ENCODE measurements at regions not wholly inside any gene's neighbourhood (a gene's known extent, or its start where the extent isn't known, plus 50 kb on each side); places are given as distances from the start of the nearest gene placed in this dataset.
"Not testable (repeated sequence)": the region's sequence is repeated elsewhere in the genome, so short reads cannot be mapped to it uniquely, and the experiment has no call there.

DNA sequence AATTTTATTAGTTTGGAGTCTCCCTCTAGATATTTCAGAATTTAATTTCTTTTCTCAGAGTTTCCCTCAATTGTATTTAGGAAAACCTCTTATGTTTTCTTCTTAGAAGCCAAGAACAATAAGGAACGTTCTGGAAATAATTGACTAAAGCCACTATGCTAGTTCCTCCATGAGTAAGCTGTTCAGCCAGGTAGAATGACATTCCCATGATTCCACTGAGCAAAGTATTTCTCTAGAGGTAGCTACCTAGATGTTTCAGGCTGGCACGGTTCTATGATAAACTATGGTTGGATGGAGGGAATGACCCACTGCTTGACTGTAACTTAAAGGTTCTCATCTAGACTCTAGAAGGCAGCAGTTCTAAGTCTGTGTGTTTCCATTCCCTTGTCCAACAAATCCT, 62.4 kb downstream of the CLDN17 start:
- FAIRE-seq: no peak

GRCh38 chr21:30102871-30103270, 63.7 kb downstream of the CLDN17 start:
- FAIRE-seq: no peak

DNA sequence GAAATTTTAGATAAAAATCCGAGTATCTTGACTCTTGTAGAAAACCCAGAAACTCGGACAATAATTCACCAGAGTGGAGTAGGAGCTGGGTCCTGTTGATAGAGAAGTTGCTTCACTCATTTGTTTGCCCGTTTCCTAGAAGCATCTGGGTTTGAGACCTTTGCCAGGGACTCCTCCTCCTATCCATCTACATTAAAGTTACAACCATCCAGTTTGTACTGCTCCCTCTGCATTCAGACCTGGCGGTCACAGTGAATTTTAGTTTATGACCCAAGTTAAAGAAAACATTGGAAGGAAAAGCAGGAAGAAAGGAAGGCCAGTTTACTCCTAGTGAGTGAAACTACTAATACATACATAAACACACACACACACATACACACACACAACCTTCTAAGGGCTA, 64.6 kb downstream of the CLDN17 start:
- FAIRE-seq: no peak

DNA sequence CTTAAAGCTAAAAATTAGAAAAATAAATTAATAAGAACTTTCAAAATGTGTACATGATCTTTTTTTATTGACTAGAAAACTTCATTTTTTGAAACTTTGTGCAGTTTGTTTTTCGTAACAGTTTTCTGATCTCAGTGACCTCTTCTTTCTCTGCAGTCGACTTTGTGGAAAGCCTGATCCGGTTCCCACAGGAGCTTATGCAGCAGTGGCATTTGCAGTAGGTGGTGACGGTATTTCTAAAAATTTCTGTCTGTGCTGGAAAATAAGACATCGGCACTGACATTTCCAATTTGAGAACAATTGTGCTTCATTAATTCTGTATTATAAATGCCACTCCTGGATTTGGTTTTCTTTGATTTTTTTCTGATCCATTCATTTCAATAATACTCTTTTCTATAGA, 68.8 kb downstream of the CLDN17 start:
- no peak for FAIRE-seq

GRCh38 chr21:30083225-30083945, 83.2 kb downstream of the CLDN17 start:
- FAIRE-seq: no peak

GRCh38 chr21:30081506-30081905, 85.1 kb downstream of the CLDN17 start:
- FAIRE-seq: no peak

- no peak for FAIRE-seq
Measured at GRCh38 chr21:30072496-30072895, 94.1 kb downstream of the CLDN17 start.

DNA sequence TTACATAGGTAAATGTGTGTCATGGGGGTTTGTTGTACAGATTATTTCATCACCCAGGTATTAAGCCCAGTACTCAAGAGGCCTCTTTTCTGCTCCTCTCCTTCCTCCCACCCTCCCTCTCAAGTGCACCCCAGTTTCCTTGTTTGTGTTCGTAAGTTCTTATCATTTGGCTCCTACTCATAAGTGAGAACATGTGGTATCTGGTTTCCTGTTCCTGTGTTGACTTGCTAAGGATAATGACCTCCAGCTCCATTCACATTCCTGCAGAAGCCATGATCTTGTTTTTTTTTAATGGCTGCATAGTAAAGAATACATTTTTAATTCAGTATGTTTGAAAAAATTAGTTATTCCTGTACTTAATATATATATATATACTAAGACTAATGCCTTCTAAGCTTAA, 107.7 kb downstream of the CLDN17 start:
- FAIRE-seq: no peak

DNA sequence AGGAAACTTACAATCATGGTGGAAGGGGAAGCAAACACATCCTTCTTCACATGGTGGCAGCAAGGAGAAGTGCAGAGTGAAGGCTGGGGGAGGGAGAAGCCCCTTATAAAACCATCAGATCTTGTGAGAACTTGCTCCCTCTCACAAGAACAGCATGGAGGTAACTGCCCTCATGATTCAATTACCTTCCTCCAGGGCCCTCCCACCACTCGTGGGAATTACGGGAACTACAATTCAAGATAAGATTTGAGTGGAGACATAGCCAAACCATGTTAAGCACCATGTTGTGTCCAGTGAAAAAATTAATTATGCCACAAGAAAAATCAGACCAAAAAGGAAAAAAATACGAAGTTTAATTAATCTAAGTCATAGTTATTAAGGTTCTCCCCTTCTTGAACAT, 109.5 kb downstream of the CLDN17 start:
- FAIRE-seq: no peak

DNA sequence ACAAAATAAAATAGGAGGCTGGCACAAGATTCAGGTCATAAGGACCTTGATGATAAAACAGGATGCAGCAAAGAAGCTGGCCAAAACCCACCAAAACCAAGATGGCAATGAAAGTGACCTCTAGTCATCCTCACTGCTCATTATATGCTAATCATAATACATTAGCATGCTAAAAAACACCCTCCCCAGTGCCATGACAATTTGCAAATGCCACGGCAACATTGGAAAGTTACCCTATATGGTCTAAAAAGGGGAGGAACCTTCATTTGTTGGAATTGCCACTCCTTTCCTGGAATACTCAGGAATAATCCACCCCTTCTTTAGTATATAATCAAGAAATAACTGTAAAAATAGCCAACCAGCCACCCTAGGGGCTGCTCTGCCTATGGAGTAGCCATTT, 108.8 kb upstream of the GRIK1 start:
- no peak for FAIRE-seq

DNA sequence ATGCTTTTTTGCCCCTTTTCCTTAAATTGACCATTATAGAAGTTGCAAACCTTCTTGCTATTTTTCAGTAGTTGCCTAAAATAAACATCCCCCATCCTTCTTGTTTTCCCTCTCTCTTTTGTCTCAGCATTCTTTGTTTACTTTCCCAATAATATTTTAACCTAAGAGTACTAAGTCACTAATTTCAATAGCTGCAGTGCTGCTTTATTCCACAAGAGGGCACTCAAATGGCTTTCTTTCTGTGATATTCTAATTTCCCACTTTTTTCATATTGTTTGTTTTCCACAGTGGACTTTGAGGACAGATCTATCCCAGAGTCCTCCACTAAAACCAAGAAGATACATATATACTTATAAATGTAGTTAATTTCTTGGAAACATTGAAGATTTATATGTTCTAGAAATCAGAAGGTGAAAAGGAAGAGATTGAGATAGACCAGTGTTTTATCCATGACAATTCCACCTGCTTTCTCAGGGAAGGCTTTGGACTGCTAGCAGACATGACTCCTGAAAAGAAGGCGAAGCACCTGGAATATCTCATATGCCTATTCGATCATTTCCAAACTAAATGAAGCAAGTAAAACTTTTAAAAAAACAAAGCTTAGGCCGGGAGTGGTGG, 104.8 kb upstream of the GRIK1 start:
- FAIRE-seq: peak; percentile 41

GRCh38 chr21:30042443-30042842, 102.6 kb upstream of the GRIK1 start:
- no peak for FAIRE-seq

DNA sequence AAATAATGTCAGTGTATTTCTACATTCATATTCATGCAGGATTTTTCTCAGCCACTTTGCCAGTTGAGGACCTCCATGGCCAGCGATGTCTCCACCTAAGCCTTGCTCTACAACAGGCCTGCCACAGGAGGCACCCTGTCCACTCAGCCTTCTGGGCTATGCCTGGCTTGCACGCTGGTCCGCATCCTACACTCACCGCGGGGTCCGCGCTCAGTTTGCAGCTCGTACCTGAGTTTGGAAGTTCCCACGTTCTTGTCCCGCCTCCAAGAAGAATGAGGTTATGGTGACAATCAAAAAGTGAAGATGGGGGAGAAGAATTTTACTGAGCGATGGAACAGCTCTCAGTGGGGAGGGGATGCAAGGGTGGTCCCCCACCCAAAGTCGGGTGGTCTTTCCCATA, 93.6 kb upstream of the GRIK1 start:
- no peak for FAIRE-seq

DNA sequence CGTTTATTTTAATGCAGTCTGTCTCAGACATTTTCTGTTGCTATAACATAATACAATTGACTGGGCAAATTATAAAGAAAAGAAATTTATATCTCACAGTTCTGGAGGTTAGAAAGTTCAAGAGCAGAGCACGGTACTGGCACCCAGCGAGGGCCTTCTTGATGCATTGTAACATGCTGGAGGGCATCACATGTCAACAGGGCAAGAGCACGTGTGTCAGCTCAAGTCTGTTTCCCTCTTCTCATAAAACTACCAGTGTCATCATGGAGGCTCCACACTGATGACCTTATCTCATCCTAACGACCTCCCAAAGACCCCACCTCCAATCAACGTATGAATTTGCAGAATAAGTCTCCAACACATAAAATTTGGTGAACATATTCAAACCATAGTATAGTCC, 90.6 kb upstream of the GRIK1 start:
- no peak for FAIRE-seq

DNA sequence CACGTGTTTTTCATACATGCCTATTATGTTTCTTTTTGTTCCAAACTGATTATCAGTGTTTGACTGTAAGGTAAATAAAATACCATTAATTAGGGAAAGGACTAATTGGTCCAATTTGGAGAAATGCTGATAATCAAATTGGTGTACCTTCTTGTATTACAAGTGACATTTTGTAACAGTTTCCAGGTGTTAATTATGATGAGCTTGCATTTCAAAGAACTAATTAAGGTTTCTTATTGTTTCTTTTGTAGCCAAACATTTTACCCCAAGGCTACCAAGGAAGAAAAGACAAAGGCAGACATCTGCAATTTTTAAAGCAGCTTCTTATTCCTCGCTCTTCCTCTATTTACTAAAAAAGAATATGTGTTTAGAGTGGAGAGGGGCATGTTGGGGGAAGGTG, 88.7 kb upstream of the GRIK1 start:
- no peak for FAIRE-seq

GRCh38 chr21:30027986-30028385, 88.2 kb upstream of the GRIK1 start:
- no peak for FAIRE-seq

DNA sequence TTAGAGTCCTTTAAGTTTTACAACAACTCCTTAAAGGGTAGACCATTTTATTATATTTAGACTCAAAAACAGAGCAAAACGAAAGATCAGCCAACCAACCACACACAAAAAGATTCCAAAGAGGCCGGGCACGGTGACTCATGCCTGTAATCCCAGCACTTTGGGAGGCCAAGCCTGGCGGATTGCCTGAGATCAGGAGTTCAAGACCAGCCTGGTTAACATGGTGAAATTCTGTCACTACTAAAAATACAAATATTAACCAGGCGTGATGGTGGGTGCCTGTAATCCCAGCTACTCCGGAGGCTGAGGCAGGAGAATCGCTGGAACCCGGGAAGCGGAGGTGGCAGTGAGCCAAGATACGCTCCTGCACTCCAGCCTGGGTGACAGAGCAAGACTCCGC, 83.3 kb upstream of the GRIK1 start:
- FAIRE-seq: not testable (repeated sequence)

DNA sequence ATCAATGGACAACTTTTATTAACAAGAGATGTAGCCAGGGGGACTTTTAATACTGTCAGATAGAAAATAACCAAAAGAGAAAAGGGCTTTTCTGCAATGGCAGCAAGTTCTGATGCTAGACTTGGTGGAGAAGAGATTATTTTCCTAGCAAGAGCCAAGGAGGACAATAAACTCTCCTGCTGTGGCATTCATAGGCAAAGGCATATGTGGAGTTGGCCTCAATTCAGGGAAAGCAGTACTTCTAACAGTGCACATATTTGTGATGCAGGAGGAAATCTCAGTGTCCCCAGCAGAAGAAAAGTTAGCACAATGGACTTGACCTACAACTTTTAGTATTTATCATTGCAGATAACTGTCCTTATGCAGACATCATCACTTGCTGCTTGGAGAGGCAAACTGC, 75.1 kb upstream of the GRIK1 start:
- no peak for FAIRE-seq

DNA sequence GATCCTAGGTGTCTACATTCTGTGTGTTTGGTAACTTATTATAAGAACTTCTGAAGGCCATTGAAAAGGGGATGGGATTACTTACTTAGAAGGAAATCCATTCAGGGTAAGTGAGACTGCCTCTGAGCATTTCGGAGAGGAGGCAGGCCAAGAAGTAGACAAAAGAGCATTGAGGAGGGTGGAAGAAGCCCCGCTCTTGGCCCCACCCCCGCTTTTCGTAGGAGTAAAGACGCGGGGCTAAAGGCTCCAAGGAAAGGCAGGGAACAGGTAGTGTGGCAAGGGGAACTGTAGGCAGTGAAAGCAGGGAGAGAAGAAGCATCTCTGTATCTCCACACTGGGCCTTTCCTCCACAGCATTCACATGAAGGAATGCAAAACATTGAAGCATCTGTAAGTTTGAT, 51.8 kb upstream of the GRIK1 start:
- FAIRE-seq: no peak

DNA sequence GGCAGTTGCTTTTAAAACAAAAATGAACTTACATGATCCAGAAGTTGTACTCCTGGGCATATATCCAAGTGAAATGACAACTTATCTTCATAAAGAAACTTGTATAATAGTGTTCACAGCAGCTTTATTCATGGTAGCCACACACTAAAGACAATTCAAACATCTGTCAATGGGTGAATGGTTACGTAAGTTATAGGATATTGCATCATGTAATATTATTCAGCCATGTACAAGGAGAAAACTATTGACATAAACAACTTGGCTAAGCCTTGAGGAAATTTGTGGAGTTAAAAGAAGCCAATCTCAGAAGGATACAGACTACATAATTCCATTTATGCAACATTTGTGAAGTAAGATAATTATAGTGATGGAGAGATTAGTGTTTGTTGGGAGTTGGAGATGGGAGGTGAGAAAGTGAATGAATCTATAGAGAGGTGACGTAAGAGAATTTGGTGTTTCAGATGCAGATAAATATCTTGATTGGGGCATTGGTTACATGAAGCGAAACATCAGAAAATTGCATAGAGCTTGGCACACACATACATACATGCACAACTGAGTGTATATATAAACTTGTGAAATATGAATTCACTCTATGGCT, 49.9 kb upstream of the GRIK1 start:
- FAIRE-seq: no peak
